H1 (cell line): ENCODE measurements at regions not wholly inside any gene's neighbourhood (a gene's known extent, or its start where the extent isn't known, plus 50 kb on each side); places are given as distances from the start of the nearest gene placed in this dataset.

Experiments
- CTCF ChIA-PET: fragments of 300-600 bp; sonication (Branson Sonifier 250); formaldehyde crosslinking; loops from one replicate; lab custom pipeline; 2021; ENCODE audit not compliant: partially characterized antibody; lab: Charles Lee
- POLR2A ChIA-PET: fragments of 300-600 bp; sonication (Branson Sonifier 250); formaldehyde crosslinking; loops from one replicate; lab custom pipeline; 2021; ENCODE audit warnings: inconsistent platforms; ENCODE audit not compliant: partially characterized antibody; lab: Charles Lee
- DNase-seq, 2 experiments: peaks; one replicate each; pipeline versions ENCODE4 v3.0.0 to v3.0.0-alpha.2; 2010 to 2022; ENCODE audit warnings: low spot score in 2 of 2, low read depth in 1 of 2, mixed read lengths in 1 of 2
- FAIRE-seq: peaks from 2 replicates; lab custom pipeline; 2011; peaks lifted over from hg19 to GRCh38; lab: Jason Lieb, UNC
- H2AFZ ChIP-seq: 2 replicates; pipeline ENCODE4 v1.8.1; 2012; ENCODE audit warnings: low read length, inconsistent platforms
- H2AK5ac ChIP-seq: 2 replicates; pipeline ENCODE4 v1.6.1; 2013; ENCODE audit warnings: low read depth, low read length
- H2BK120ac ChIP-seq: replicated peaks from 2 replicates; pipeline ENCODE3; 2013; ENCODE audit warnings: low read depth, low read length, inconsistent platforms
- H2BK12ac ChIP-seq: 2 replicates; pipeline ENCODE4 v1.6.1; 2013; ENCODE audit warnings: low read depth, low read length
- H2BK15ac ChIP-seq: 2 replicates; pipeline ENCODE4 v1.6.1; 2013; ENCODE audit warnings: low read length
- H2BK20ac ChIP-seq: 2 replicates; pipeline ENCODE4 v1.6.1; 2013; ENCODE audit warnings: low read length
- H2BK5ac ChIP-seq: 2 replicates; pipeline ENCODE4 v1.6.1; 2013; ENCODE audit warnings: low read depth, low read length
- H3K14ac ChIP-seq: 2 replicates; pipeline ENCODE4 v1.6.1; 2013; ENCODE audit warnings: inconsistent platforms; ENCODE audit not compliant: insufficient read length
- H3K18ac ChIP-seq: 2 replicates; pipeline ENCODE4 v1.6.1; 2013; ENCODE audit warnings: low read length; ENCODE audit errors: extremely low read depth
- H3K23ac ChIP-seq: 2 replicates; pipeline ENCODE4 v1.6.1; 2013; ENCODE audit warnings: inconsistent platforms; ENCODE audit not compliant: insufficient read length
- H3K23me2 ChIP-seq: 2 replicates; pipeline ENCODE4 v1.6.1; 2013; ENCODE audit warnings: low read depth, low read length
- H3K27ac ChIP-seq: 2 replicates; pipeline ENCODE4 v1.6.1; 2011; ENCODE audit warnings: low read depth, low read length, inconsistent platforms
- H3K27me3 ChIP-seq, 4 experiments: replicated peaks in 1 of 4; 1 replicate in 1 of 4; 2 replicates in 3 of 4; pipeline versions ENCODE4 v1.6.1 to v1.8.1; 2011 to 2013; ENCODE audit warnings: low read length in 3 of 4, mild to moderate bottlenecking in 3 of 4, inconsistent platforms in 2 of 4, mixed read lengths in 2 of 4, moderate library complexity in 1 of 4; ENCODE audit not compliant: control insufficient read depth in 3 of 4, insufficient read depth in 3 of 4; ENCODE audit errors: extremely low read depth in 1 of 4
- H3K36me3 ChIP-seq, 4 experiments: 2 replicates each; pipeline versions ENCODE4 v1.6.1 to v1.8.1; 2011 to 2013; ENCODE audit warnings: mild to moderate bottlenecking in 4 of 4, low read length in 3 of 4, moderate library complexity in 2 of 4, control low read depth in 1 of 4, inconsistent platforms in 1 of 4; ENCODE audit not compliant: insufficient read depth in 4 of 4, control insufficient read depth in 2 of 4
- H3K4ac ChIP-seq: replicated peaks from 2 replicates; pipeline ENCODE3; 2013; ENCODE audit warnings: low read length, low read depth, mixed read lengths, inconsistent platforms; ENCODE audit not compliant: insufficient read length
- H3K4me1 ChIP-seq, 4 experiments: replicated peaks in 1 of 4; 1 replicate in 1 of 4; 2 replicates in 3 of 4; pipeline versions ENCODE4 v1.6.1 to v1.8.1; 2011 to 2013; ENCODE audit warnings: low read length in 3 of 4, inconsistent platforms in 2 of 4, mixed read lengths in 1 of 4; ENCODE audit not compliant: insufficient read depth in 4 of 4, control insufficient read depth in 3 of 4
- H3K4me2 ChIP-seq, 2 experiments: 2 replicates each; pipeline versions ENCODE4 v1.6.1 to v1.8.1; 2011 to 2013; ENCODE audit warnings: low read depth in 2 of 2, low read length in 2 of 2, control low read depth in 1 of 2, inconsistent platforms in 1 of 2, mild to moderate bottlenecking in 1 of 2; ENCODE audit not compliant: insufficient read depth in 1 of 2
- H3K4me3 ChIP-seq, 4 experiments: fragments of 200-600, 300-600 bp in 1 of 4; sonication (generic), shearing (Covaris generic), sonication (Bioruptor Twin) in 1 of 4; 2 replicates each; pipeline versions ENCODE4 v1.5.1 to v1.8.1; 2011 to 2016; ENCODE audit warnings: low read length in 4 of 4, low read depth in 3 of 4, control low read depth in 2 of 4, inconsistent platforms in 2 of 4, mild to moderate bottlenecking in 2 of 4, mixed read lengths in 1 of 4, moderate library complexity in 1 of 4; ENCODE audit not compliant: insufficient read depth in 2 of 4; ENCODE audit errors: extremely low read depth in 1 of 4
- H3K56ac ChIP-seq: replicated peaks from 2 replicates; pipeline ENCODE3; 2013; ENCODE audit warnings: low read depth, mild to moderate bottlenecking, mixed read lengths, low read length, inconsistent platforms; ENCODE audit not compliant: insufficient read length
- H3K79me1 ChIP-seq: 2 replicates; pipeline ENCODE4 v1.6.1; 2013; ENCODE audit warnings: low read depth, low read length, control low read depth
- H3K79me2 ChIP-seq, 2 experiments: 2 replicates each; pipeline versions ENCODE4 v1.6.1 to v1.8.1; 2012 to 2013; ENCODE audit warnings: low read length in 2 of 2, mild to moderate bottlenecking in 2 of 2, inconsistent platforms in 1 of 2; ENCODE audit not compliant: insufficient read depth in 2 of 2, control insufficient read depth in 1 of 2
- H3K9ac ChIP-seq, 4 experiments: replicated peaks in 1 of 4; 1 replicate in 1 of 4; 2 replicates in 3 of 4; pipeline versions ENCODE4 v1.6.1 to v1.8.1; 2011 to 2013; ENCODE audit warnings: low read depth in 3 of 4, low read length in 3 of 4, control low read depth in 2 of 4, mild to moderate bottlenecking in 2 of 4, moderate library complexity in 2 of 4, inconsistent platforms in 1 of 4; ENCODE audit errors: extremely low read depth in 1 of 4
- H3K9me3 ChIP-seq, 2 experiments: 2 replicates each; pipeline versions ENCODE4 v1.6.1 to v1.8.1; 2012 to 2013; ENCODE audit warnings: mild to moderate bottlenecking in 2 of 2, moderate library complexity in 2 of 2, control low read depth in 1 of 2, inconsistent platforms in 1 of 2, low read depth in 1 of 2, low read length in 1 of 2, mixed read lengths in 1 of 2; ENCODE audit not compliant: insufficient read depth in 2 of 2
- H4K20me1 ChIP-seq, 2 experiments: replicated peaks in 1 of 2; 2 replicates each; pipeline versions ENCODE3 to v1.8.1; 2011 to 2013; ENCODE audit warnings: inconsistent platforms in 2 of 2, low read length in 2 of 2, mild to moderate bottlenecking in 1 of 2; ENCODE audit not compliant: insufficient read depth in 2 of 2, control insufficient read depth in 1 of 2
- H4K5ac ChIP-seq: 2 replicates; pipeline ENCODE4 v1.6.1; 2013; ENCODE audit warnings: low read length, low read depth, mixed read lengths, inconsistent platforms; ENCODE audit not compliant: insufficient read length
- H4K8ac ChIP-seq: 2 replicates; pipeline ENCODE4 v1.8.0; 2013; ENCODE audit warnings: mild to moderate bottlenecking, moderate library complexity, low read length, inconsistent platforms; ENCODE audit not compliant: insufficient read depth; ENCODE audit errors: extremely low read depth
- H4K91ac ChIP-seq: replicated peaks from 2 replicates; pipeline ENCODE3; 2013; ENCODE audit warnings: low read length, mixed read lengths, inconsistent platforms; ENCODE audit not compliant: insufficient read length
- ATF2 ChIP-seq: IDR thresholded peaks from 2 replicates; pipeline ENCODE4 v1.6.1; 2012; ENCODE audit warnings: low read length, inconsistent platforms
- NRF1 ChIP-seq: IDR thresholded peaks from 2 replicates; pipeline ENCODE4 v1.6.1; 2011; ENCODE audit warnings: mild to moderate bottlenecking, low read depth, low read length, improper control_type of control experiment
- POLR2AphosphoS5 ChIP-seq: IDR thresholded peaks from 2 replicates; pipeline ENCODE4 v1.6.1; 2011; ENCODE audit warnings: low read depth, low read length
- RBBP5 ChIP-seq: IDR thresholded peaks from 2 replicates; pipeline ENCODE4 v1.7.1; 2012; ENCODE audit warnings: low read depth, mild to moderate bottlenecking, inconsistent platforms, low read length, moderate library complexity, borderline replicate concordance
- WGBS, 2 experiments: shearing (Covaris generic) in 1 of 2; methylation state at CpG; one replicate each; pipeline versions ENCODE4 v1.1.6 to v1.1.7; 2013 to 2015; ENCODE audit warnings: low lambda C conversion rate in 2 of 2, mixed read lengths in 2 of 2, inconsistent platforms in 1 of 2, low coverage in 1 of 2, missing lambda C conversion rate in 1 of 2; ENCODE audit not compliant: insufficient replicate concordance in 2 of 2, insufficient coverage in 1 of 2, insufficient read length in 1 of 2; ENCODE audit errors: extremely low coverage in 1 of 2, missing lambda C conversion rate in 1 of 2; 5-methylcytosine and 5-hydroxymethylcytosine counted together

- H2BK15ac ChIP-seq = no peak overlapping the region
- H2AFZ ChIP-seq = no peak overlapping the region
- H3K4ac ChIP-seq = no peak overlapping the region
- no peak overlapping the region for H4K8ac ChIP-seq
- H4K91ac ChIP-seq = no peak overlapping the region
- H2AK5ac ChIP-seq = no peak overlapping the region
- TF ChIP-seq NRF1 (no peak), ATF2 (no peak), POLR2AphosphoS5 (no peak), RBBP5 (no peak)
- no peak overlapping the region for H3K27ac ChIP-seq
- ChIA-PET CTCF (no interaction called here), POLR2A (no interaction called here)
- H2BK5ac ChIP-seq = no peak overlapping the region
- H3K56ac ChIP-seq = no peak overlapping the region
- DNase-seq = no peak
- H3K4me2 ChIP-seq = no peak overlapping the region
- no peaks in the 10 kb centered on the region for H4K20me1 ChIP-seq
- H3K9me3 ChIP-seq = no peaks in the 10 kb centered on the region
- no peak overlapping the region for H2BK20ac ChIP-seq
- no peak overlapping the region for H3K18ac ChIP-seq
- H3K36me3 ChIP-seq = no peaks in the 10 kb centered on the region
- H2BK120ac ChIP-seq = no peak overlapping the region
- H3K79me1 ChIP-seq = no peaks in the 10 kb centered on the region
- no peak overlapping the region for H3K14ac ChIP-seq
- H3K4me3 ChIP-seq = no peak overlapping the region
- no peaks in the 10 kb centered on the region; the same call in 1 of the 2 replicates for H3K23me2 ChIP-seq
- H3K4me1 ChIP-seq = no peaks in the 10 kb centered on the region
- H3K23ac ChIP-seq = no peak overlapping the region
- H3K27me3 ChIP-seq = no peaks in the 10 kb centered on the region
- no peak overlapping the region for H2BK12ac ChIP-seq
- no peaks in the 10 kb centered on the region for H3K79me2 ChIP-seq
- no peak overlapping the region for H4K5ac ChIP-seq
- 98% methylated on average over 3 of the region's 3 CpGs; no CpG with 5 or more reads in 1 of the 2 experiments for WGBS, 2 experiments
- no peak for FAIRE-seq
- H3K9ac ChIP-seq = no peak overlapping the region
Observed at GRCh38 chr2:156790343-156791037, 354.3 kb downstream of the GPD2 start.
